ENCODE measurements at regions not wholly inside any gene's neighbourhood (a gene's known extent, or its start where the extent isn't known, plus 50 kb on each side); places are given as distances from the start of the nearest gene placed in this dataset.

DNA sequence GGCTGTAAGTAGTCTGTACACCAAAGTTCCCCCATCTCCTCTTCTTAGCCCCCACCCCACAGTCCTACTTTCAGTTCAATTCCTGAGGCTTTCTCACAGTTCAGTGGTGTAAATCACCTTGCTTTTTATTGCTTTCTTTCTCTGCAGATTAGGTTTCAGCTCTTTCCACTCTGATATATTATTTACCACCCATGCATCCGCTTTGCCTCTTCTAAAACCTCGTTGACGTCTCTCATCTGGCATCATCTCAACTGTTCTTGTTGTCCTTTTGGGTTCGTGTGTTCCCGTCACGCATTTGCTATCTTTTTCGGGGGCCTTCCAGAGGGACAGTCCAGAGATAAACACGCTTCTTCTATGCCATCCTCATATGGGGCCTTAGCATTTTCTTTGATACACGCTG lies 597.9 kb upstream of the DPP6 start:
- in situ Hi-C loops (cut with MboI; ENCODE audit: low sequenced_read_pairs) (no loop called here), intact Hi-C loops (cut with micrococcal nuclease) (no loop called here)

More for the DNA sequence above, 597.9 kb upstream of the DPP6 start:
- Histone ChIP-seq H2BK5ac (ENCODE audit: low read depth, low read length, poor library complexity, severe bottlenecking) (no peak overlapping the region), H4K91ac (ENCODE audit: insufficient read depth, low read depth, low read length) (no peak overlapping the region), H3K9ac (ENCODE audit: low read depth, low read length) (no peak overlapping the region), H2AFZ (replicated peaks; ENCODE audit: low read length, poor library complexity) (no peak overlapping the region), H3K4me2 (ENCODE audit: low read depth, low read length) (no peak overlapping the region), H3K56ac (ENCODE audit: extremely low read depth, insufficient read depth, low read length) (no peak overlapping the region), H3K14ac (replicated peaks; ENCODE audit: low read depth, low read length) (no peak overlapping the region), H3K23ac (ENCODE audit: low read depth, low read length) (no peak overlapping the region), H3K27ac (ENCODE audit: insufficient read depth, low read length) (no peak overlapping the region), H3K4ac (ENCODE audit: low read depth, low read length) (no peak overlapping the region), H2AK9ac (replicated peaks; ENCODE audit: low read depth, low read length, poor library complexity) (no peak overlapping the region), H2BK120ac (ENCODE audit: low read depth, low read length) (no peak overlapping the region), H4K8ac (ENCODE audit: low read depth in 2 of 2, low read length in 2 of 2) (no peak overlapping the region), H2BK20ac (ENCODE audit: low read depth, low read length) (no peak overlapping the region), H2BK15ac (ENCODE audit: low read depth, low read length) (no peak overlapping the region), H2AK5ac (ENCODE audit: low read depth, low read length) (no peak overlapping the region), H3K18ac (ENCODE audit: low read depth, low read length) (no peak overlapping the region), H3K9me1 (ENCODE audit: insufficient read depth, low read length) (no peaks in the 10 kb centered on the region), H4K20me1 (ENCODE audit: insufficient read depth, low read length) (no peaks in the 10 kb centered on the region), H3K4me1 (ENCODE audit: control insufficient read depth, insufficient read depth, low read length) (no peaks in the 10 kb centered on the region), H3K4me3 (ENCODE audit: insufficient read depth, low read depth, low read length) (no peak overlapping the region), H3K79me1 (ENCODE audit: low read depth in 1 of 2, low read length in 2 of 2) (no peaks in the 10 kb centered on the region), H3K27me3 (ENCODE audit: control insufficient read depth, insufficient read depth, low read length) (no peaks in the 10 kb centered on the region), H3K36me3 (ENCODE audit: control insufficient read depth, insufficient read depth, low read length) (no peaks in the 10 kb centered on the region), H3K9me3 (ENCODE audit: control insufficient read depth, insufficient read depth, low read length) (peaks cover 22% of the 10 kb centered on the region), H4K5ac (ENCODE audit: low read depth, low read length) (no peak overlapping the region)
- WGBS, 2 experiments (ENCODE audit: extremely low coverage in 2 of 2, insufficient read length in 1 of 2) = 54% methylated on average over 6 of the region's 9 CpGs; no CpG with 5 or more reads in 1 of the 2 experiments
- ATAC-seq (ENCODE audit: low read depth) (no peak), DNase-seq (no peak)
- dilution Hi-C loops (cut with HindIII; ENCODE audit: low sequenced_read_pairs, unreplicated experiment) = no loop called here
- no TSS peak for BruUV-seq (replicated peaks)
- ChIA-PET CTCF (no interaction called here), POLR2A (ENCODE audit: unreplicated experiment) (no interaction called here)
- TF ChIP-seq RCOR1 (IDR thresholded peaks at IDR 0.05; ENCODE audit: insufficient replicate concordance, low read length) (no peak), MXI1 (IDR thresholded peaks at IDR 0.05; ENCODE audit: borderline replicate concordance, low read depth, low read length) (no peak), FOS (IDR thresholded peaks at IDR 0.05; ENCODE audit: low read depth, low read length) (no peak), CEBPB (IDR thresholded peaks at IDR 0.05; ENCODE audit: low read depth, low read length) (no peak), MAFK (IDR thresholded peaks at IDR 0.05; ENCODE audit: low read depth, low read length) (no peak), BHLHE40 (IDR thresholded peaks at IDR 0.05; ENCODE audit: low read depth, low read length) (no peak)
- TF ChIP-seq, protein P1, sequence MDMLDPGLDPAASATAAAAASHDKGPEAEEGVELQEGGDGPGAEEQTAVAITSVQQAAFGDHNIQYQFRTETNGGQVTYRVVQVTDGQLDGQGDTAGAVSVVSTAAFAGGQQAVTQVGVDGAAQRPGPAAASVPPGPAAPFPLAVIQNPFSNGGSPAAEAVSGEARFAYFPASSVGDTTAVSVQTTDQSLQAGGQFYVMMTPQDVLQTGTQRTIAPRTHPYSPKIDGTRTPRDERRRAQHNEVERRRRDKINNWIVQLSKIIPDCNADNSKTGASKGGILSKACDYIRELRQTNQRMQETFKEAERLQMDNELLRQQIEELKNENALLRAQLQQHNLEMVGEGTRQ (IDR thresholded peaks at IDR 0.05; ENCODE audit: low read depth, low read length) = no peak
- TF ChIP-seq, protein P2, sequence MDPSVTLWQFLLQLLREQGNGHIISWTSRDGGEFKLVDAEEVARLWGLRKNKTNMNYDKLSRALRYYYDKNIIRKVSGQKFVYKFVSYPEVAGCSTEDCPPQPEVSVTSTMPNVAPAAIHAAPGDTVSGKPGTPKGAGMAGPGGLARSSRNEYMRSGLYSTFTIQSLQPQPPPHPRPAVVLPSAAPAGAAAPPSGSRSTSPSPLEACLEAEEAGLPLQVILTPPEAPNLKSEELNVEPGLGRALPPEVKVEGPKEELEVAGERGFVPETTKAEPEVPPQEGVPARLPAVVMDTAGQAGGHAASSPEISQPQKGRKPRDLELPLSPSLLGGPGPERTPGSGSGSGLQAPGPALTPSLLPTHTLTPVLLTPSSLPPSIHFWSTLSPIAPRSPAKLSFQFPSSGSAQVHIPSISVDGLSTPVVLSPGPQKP (IDR thresholded peaks at IDR 0.05; ENCODE audit: borderline replicate concordance, low read depth, low read length) = no peak
